ENCODE measurements at regions not wholly inside any gene's neighbourhood (a gene's known extent, or its start where the extent isn't known, plus 50 kb on each side); places are given as distances from the start of the nearest gene placed in this dataset.

GRCh38 chr11:19352072-19352770 lies 111.5 kb upstream of the E2F8 start:
- Histone ChIP-seq H3K27ac (ENCODE audit: low read depth, low read length) (no peak overlapping the region), H3K27me3 (ENCODE audit: control insufficient read depth, low read length) (peaks cover 32% of the 10 kb centered on the region), H3K4me1 (ENCODE audit: control insufficient read depth, low read length) (no peaks in the 10 kb centered on the region), H3K4me2 (ENCODE audit: low read length) (no peak overlapping the region), H3K36me3 (ENCODE audit: control insufficient read depth, low read length) (no peaks in the 10 kb centered on the region), H3K9me2 (replicated peaks; ENCODE audit: control insufficient read depth, low read length) (no peaks in the 10 kb centered on the region), H3K9me3 (ENCODE audit: control insufficient read depth, insufficient read depth, low read length) (no peaks in the 10 kb centered on the region), H3K4me3 (ENCODE audit: low read length) (no peak overlapping the region), H4K20me1 (ENCODE audit: control insufficient read depth, insufficient read depth, low read depth, low read length) (no peaks in the 10 kb centered on the region), H3K79me2 (ENCODE audit: control insufficient read depth, low read length) (no peaks in the 10 kb centered on the region), H3F3A (ENCODE audit: control insufficient read depth, insufficient read depth) (no peaks in the 10 kb centered on the region)
- no peak for TF ChIP-seq EZH2phosphoT487 (IDR thresholded peaks at IDR 0.05; ENCODE audit: borderline replicate concordance, low read length)
- TF ChIP-seq CTCF (IDR thresholded peaks at IDR 0.05; ENCODE audit: low read depth, low read length, poor library complexity, severe bottlenecking), result no peak

GRCh38 chr11:19351426-19351825 lies 110.7 kb upstream of the E2F8 start:
- H3K36me3 ChIP-seq (ENCODE audit: control insufficient read depth, low read length), result no peaks in the 10 kb centered on the region
- no peak for TF ChIP-seq CTCF (IDR thresholded peaks at IDR 0.05; ENCODE audit: low read depth, low read length, poor library complexity, severe bottlenecking)
- no peak for TF ChIP-seq EZH2phosphoT487 (IDR thresholded peaks at IDR 0.05; ENCODE audit: borderline replicate concordance, low read length)
- H3K4me3 ChIP-seq (ENCODE audit: low read length), result no peak overlapping the region
- H3K9me3 ChIP-seq (ENCODE audit: control insufficient read depth, insufficient read depth, low read length), result no peaks in the 10 kb centered on the region
- no peaks in the 10 kb centered on the region for H3K79me2 ChIP-seq (ENCODE audit: control insufficient read depth, low read length)
- no peak overlapping the region for H3K4me2 ChIP-seq (ENCODE audit: low read length)
- H3K9me2 ChIP-seq (replicated peaks; ENCODE audit: control insufficient read depth, low read length), result no peaks in the 10 kb centered on the region
- H3K4me1 ChIP-seq (ENCODE audit: control insufficient read depth, low read length), result no peaks in the 10 kb centered on the region
- no peaks in the 10 kb centered on the region for H3F3A ChIP-seq (ENCODE audit: control insufficient read depth, insufficient read depth)
- no peaks in the 10 kb centered on the region for H4K20me1 ChIP-seq (ENCODE audit: control insufficient read depth, insufficient read depth, low read depth, low read length)
- no peak overlapping the region for H3K27ac ChIP-seq (ENCODE audit: low read depth, low read length)
- peaks cover 39% of the 10 kb centered on the region for H3K27me3 ChIP-seq (ENCODE audit: control insufficient read depth, low read length)

GRCh38 chr11:19350160-19350559 lies 109.4 kb upstream of the E2F8 start:
- Histone ChIP-seq H3K36me3 (ENCODE audit: control insufficient read depth, low read length) (no peaks in the 10 kb centered on the region), H3K27ac (ENCODE audit: low read depth, low read length) (no peak overlapping the region), H3K79me2 (ENCODE audit: control insufficient read depth, low read length) (no peaks in the 10 kb centered on the region)

More at GRCh38 chr11:19350160-19350559, 109.4 kb upstream of the E2F8 start:
- Histone ChIP-seq H3K4me2 (ENCODE audit: low read length) (no peak overlapping the region), H3K9me2 (replicated peaks; ENCODE audit: control insufficient read depth, low read length) (no peaks in the 10 kb centered on the region), H3F3A (ENCODE audit: control insufficient read depth, insufficient read depth) (no peaks in the 10 kb centered on the region), H3K4me3 (ENCODE audit: low read length) (no peak overlapping the region), H3K4me1 (ENCODE audit: control insufficient read depth, low read length) (no peaks in the 10 kb centered on the region), H3K9me3 (ENCODE audit: control insufficient read depth, insufficient read depth, low read length) (no peaks in the 10 kb centered on the region), H4K20me1 (ENCODE audit: control insufficient read depth, insufficient read depth, low read depth, low read length) (no peaks in the 10 kb centered on the region), H3K27me3 (ENCODE audit: control insufficient read depth, low read length) (peaks cover 39% of the 10 kb centered on the region)
- TF ChIP-seq CTCF (IDR thresholded peaks at IDR 0.05; ENCODE audit: low read depth, low read length, poor library complexity, severe bottlenecking) (no peak), EZH2phosphoT487 (IDR thresholded peaks at IDR 0.05; ENCODE audit: borderline replicate concordance, low read length) (no peak)
